ENCODE measurements at regions not wholly inside any gene's neighbourhood (a gene's known extent, or its start where the extent isn't known, plus 50 kb on each side); places are given as distances from the start of the nearest gene placed in this dataset.

GRCh38 chr2:145350011-145350410 is 830.1 kb upstream of the ZEB2 start:
- no peaks in the 10 kb centered on the region for H3K27me3 Mint-ChIP-seq
- Histone ChIP-seq H2AFZ (ENCODE audit: insufficient read depth, low read depth, low read length, poor library complexity, severe bottlenecking) (no peak overlapping the region), H3K27me3 (replicated peaks in 1 of 4; ENCODE audit: control extremely low read depth in 1 of 4, control insufficient read depth in 3 of 4, insufficient read depth in 4 of 4, low read length in 3 of 4) (no peaks in the 10 kb centered on the region), H3K4me2 (replicated peaks; ENCODE audit: low read depth, low read length, poor library complexity, severe bottlenecking) (no peak overlapping the region), H3K27ac (ENCODE audit: low read length in 2 of 2) (no peak overlapping the region), H3K79me2 (ENCODE audit: control insufficient read depth, insufficient read depth, low read length) (no peaks in the 10 kb centered on the region), H4K20me1 (ENCODE audit: control insufficient read depth, insufficient read depth, low read length, poor library complexity, severe bottlenecking) (no peaks in the 10 kb centered on the region), H3K4me1 (ENCODE audit: control insufficient read depth in 2 of 2, insufficient read depth in 2 of 2, low read length in 2 of 2) (no peaks in the 10 kb centered on the region), H3K36me3 (replicated peaks in 1 of 2; ENCODE audit: control extremely low read depth in 1 of 2, control insufficient read depth in 1 of 2, extremely low read depth in 1 of 2, insufficient read depth in 2 of 2, low read length in 1 of 2) (no peaks in the 10 kb centered on the region), H3K9me3 (ENCODE audit: control extremely low read depth in 1 of 3, control insufficient read depth in 2 of 3, insufficient read depth in 1 of 3, low read length in 2 of 3) (no peaks in the 10 kb centered on the region), H3K9ac (ENCODE audit: low read length) (no peak overlapping the region), H3K4me3 (ENCODE audit: control extremely low read depth in 1 of 5, extremely low read depth in 1 of 5, insufficient read depth in 1 of 5, low read depth in 2 of 5, low read length in 4 of 5) (no peak overlapping the region)
- intact Hi-C loops (cut with micrococcal nuclease) = no loop called here
- no peak overlapping the region for H3K27ac Mint-ChIP-seq
- H3K4me1 Mint-ChIP-seq = no peaks in the 10 kb centered on the region
- no peak for DNase-seq
- H3K4me3 Mint-ChIP-seq = no peak overlapping the region
- WGBS (ENCODE audit: insufficient coverage) = no CpG with 5 or more reads among the region's 3 CpGs
- ATAC-seq (ENCODE audit: low read depth) = no peak
- CTCF ChIA-PET = interaction anchor here (0.6 to 1.1 kb wide), 2 partner anchors 49 to 403 kb away, joined by 3 read pairs; no protein-coding TSS in a partner anchor
- POLR2A ChIA-PET = no interaction called here
- H3K9me3 Mint-ChIP-seq (ENCODE audit: insufficient read depth) = no peaks in the 10 kb centered on the region
- TF ChIP-seq EZH2 (IDR thresholded peaks at IDR 0.05; ENCODE audit: borderline replicate concordance, insufficient read depth, low read depth, low read length, poor library complexity, severe bottlenecking) (no peak), CTCF (IDR thresholded peaks at IDR 0.05) (no peak)

DNA sequence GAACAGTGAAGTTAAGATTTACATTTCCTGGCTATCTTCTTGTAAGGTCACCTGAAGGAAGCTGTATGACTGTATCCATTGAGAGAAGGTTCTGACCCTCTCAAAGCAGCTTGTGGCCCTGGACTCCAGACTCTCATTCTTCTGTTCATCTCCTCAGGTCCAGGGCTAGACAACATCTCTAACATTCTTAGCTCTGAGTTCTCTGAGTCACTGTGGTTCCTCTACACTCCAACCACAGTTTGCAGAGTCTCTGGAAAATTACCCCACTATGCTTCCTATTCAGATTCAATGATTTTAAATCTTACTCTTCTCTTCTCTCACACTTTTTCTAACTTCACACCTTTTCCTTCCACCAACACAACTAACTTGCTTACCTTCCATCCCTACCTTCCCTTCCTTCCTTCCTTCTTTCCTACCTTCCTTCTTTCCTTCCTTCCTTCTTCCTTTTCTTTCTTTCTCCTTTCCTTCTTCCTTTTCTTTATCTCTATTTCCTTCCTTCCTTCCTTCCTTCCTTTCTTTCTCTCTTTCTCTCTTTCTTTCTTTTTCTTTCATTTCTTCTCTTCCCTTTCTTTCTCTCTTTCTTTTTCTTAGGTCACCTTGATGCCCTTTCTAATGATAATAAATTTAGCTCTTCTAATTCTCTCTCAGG is 824.3 kb upstream of the ZEB2 start:
- CTCF ChIA-PET = no interaction called here
- H3K4me1 Mint-ChIP-seq = peaks cover 4% of the 10 kb centered on the region
- H3K27ac Mint-ChIP-seq = no peak overlapping the region
- Histone ChIP-seq H3K79me2 (ENCODE audit: control insufficient read depth, insufficient read depth, low read length) (no peaks in the 10 kb centered on the region), H3K27ac (ENCODE audit: low read length in 2 of 2) (no peak overlapping the region), H3K4me3 (ENCODE audit: control extremely low read depth in 1 of 5, extremely low read depth in 1 of 5, insufficient read depth in 1 of 5, low read depth in 2 of 5, low read length in 4 of 5) (no peak overlapping the region), H4K20me1 (ENCODE audit: control insufficient read depth, insufficient read depth, low read length, poor library complexity, severe bottlenecking) (no peaks in the 10 kb centered on the region), H3K36me3 (replicated peaks in 1 of 2; ENCODE audit: control extremely low read depth in 1 of 2, control insufficient read depth in 1 of 2, extremely low read depth in 1 of 2, insufficient read depth in 2 of 2, low read length in 1 of 2) (no peaks in the 10 kb centered on the region), H3K27me3 (replicated peaks in 1 of 4; ENCODE audit: control extremely low read depth in 1 of 4, control insufficient read depth in 3 of 4, insufficient read depth in 4 of 4, low read length in 3 of 4) (no peaks in the 10 kb centered on the region), H2AFZ (ENCODE audit: insufficient read depth, low read depth, low read length, poor library complexity, severe bottlenecking) (no peak overlapping the region), H3K9ac (ENCODE audit: low read length) (no peak overlapping the region), H3K4me2 (replicated peaks; ENCODE audit: low read depth, low read length, poor library complexity, severe bottlenecking) (no peak overlapping the region), H3K9me3 (ENCODE audit: control extremely low read depth in 1 of 3, control insufficient read depth in 2 of 3, insufficient read depth in 1 of 3, low read length in 2 of 3) (peaks cover 0 to 3% (median 0%) of the 10 kb centered on the region in 3 donors), H3K4me1 (ENCODE audit: control insufficient read depth in 2 of 2, insufficient read depth in 2 of 2, low read length in 2 of 2) (no peaks in the 10 kb centered on the region)
- DNase-seq (no peak), ATAC-seq (ENCODE audit: low read depth) (no peak)
- POLR2A ChIA-PET = no interaction called here
- TF ChIP-seq CTCF (IDR thresholded peaks at IDR 0.05) (peak; percentile 23), EZH2 (IDR thresholded peaks at IDR 0.05; ENCODE audit: borderline replicate concordance, insufficient read depth, low read depth, low read length, poor library complexity, severe bottlenecking) (no peak)
- H3K9me3 Mint-ChIP-seq (ENCODE audit: insufficient read depth) = peaks cover 5% of the 10 kb centered on the region
- intact Hi-C loops (cut with micrococcal nuclease) = no loop called here
- H3K27me3 Mint-ChIP-seq = no peaks in the 10 kb centered on the region
- H3K4me3 Mint-ChIP-seq = no peak overlapping the region
